GM23248 (cell line): ENCODE measurements at regions not wholly inside any gene's neighbourhood (a gene's known extent, or its start where the extent isn't known, plus 50 kb on each side); places are given as distances from the start of the nearest gene placed in this dataset.

Source experiments
- EZH2 ChIP-seq: fragments of 200-600 bp; sonication (generic); IDR thresholded peaks from 2 replicates; pipeline ENCODE4 v1.6.1; 2018; ENCODE audit warnings: antibody characterized with exemption, mild to moderate bottlenecking; ENCODE audit not compliant: insufficient read depth, poor library complexity, severe bottlenecking
- EZH2phosphoT487 ChIP-seq: fragments of 200-600 bp; sonication (generic); IDR thresholded peaks from 2 replicates; pipeline ENCODE4 v1.6.1; 2018; ENCODE audit warnings: antibody characterized with exemption, moderate library complexity, mild to moderate bottlenecking, low read depth; ENCODE audit not compliant: insufficient read depth

GRCh38 chr4:96894621-96895020, 1054.7 kb downstream of the PDHA2 start:
- TF ChIP-seq EZH2 (no peak), EZH2phosphoT487 (no peak)
